Keratinocyte (primary cell): ENCODE measurements at regions not wholly inside any gene's neighbourhood (a gene's known extent, or its start where the extent isn't known, plus 50 kb on each side); places are given as distances from the start of the nearest gene placed in this dataset.

Experiments
- EZH2 ChIP-seq: IDR thresholded peaks from one replicate; pipeline ENCODE4 v1.6.1; 2012; ENCODE audit warnings: inconsistent platforms, mild to moderate bottlenecking, low read length, moderate library complexity
- TF ChIP-seq, protein P1 (sequence below), 3 experiments: IDR thresholded peaks in 1 of 3; conservative IDR thresholded peaks in 1 of 3; optimal IDR thresholded peaks in 1 of 3; 2 replicates in 2 of 3; 3 replicates in 1 of 3; pipeline versions ENCODE3 to v1.5.1; 2011; ENCODE audit warnings: low read length in 3 of 3, mild to moderate bottlenecking in 3 of 3, moderate library complexity in 2 of 3, control low read depth in 1 of 3, inconsistent platforms in 1 of 3; ENCODE audit not compliant: insufficient read depth in 2 of 3; ENCODE audit errors: extremely low read depth in 1 of 3

DNA sequence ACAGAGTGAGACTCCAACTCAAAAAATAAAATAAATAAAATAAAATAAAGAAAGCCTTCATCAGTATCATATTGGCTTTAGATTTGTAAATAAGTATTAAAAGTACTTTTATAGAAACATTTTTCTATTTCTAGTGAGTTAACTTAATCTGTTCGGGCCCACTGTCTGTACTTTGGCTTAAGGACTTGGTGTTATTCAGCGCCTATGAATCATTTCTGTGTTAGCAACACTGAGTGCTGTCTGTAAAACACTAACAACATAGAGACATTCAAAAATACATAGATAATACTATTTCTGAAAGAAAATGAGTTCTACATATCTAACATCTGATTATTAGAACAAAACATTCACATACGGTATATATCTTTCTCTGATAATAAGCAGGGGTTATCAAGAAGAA lies 221.5 kb upstream of the CDH19 start:
- TF ChIP-seq, protein P1, sequence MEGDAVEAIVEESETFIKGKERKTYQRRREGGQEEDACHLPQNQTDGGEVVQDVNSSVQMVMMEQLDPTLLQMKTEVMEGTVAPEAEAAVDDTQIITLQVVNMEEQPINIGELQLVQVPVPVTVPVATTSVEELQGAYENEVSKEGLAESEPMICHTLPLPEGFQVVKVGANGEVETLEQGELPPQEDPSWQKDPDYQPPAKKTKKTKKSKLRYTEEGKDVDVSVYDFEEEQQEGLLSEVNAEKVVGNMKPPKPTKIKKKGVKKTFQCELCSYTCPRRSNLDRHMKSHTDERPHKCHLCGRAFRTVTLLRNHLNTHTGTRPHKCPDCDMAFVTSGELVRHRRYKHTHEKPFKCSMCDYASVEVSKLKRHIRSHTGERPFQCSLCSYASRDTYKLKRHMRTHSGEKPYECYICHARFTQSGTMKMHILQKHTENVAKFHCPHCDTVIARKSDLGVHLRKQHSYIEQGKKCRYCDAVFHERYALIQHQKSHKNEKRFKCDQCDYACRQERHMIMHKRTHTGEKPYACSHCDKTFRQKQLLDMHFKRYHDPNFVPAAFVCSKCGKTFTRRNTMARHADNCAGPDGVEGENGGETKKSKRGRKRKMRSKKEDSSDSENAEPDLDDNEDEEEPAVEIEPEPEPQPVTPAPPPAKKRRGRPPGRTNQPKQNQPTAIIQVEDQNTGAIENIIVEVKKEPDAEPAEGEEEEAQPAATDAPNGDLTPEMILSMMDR (optimal IDR thresholded peaks at IDR 0.05 in 1 of 3, IDR thresholded peaks at IDR 0.05 in 1 of 3, conservative IDR thresholded peaks at IDR 0.05 in 1 of 3; ENCODE audit: extremely low read depth in 1 of 3, insufficient read depth in 2 of 3, low read length in 3 of 3): no peak
- TF ChIP-seq EZH2: no peak
